ENCODE measurements at regions not wholly inside any gene's neighbourhood (a gene's known extent, or its start where the extent isn't known, plus 50 kb on each side); places are given as distances from the start of the nearest gene placed in this dataset.

DNA sequence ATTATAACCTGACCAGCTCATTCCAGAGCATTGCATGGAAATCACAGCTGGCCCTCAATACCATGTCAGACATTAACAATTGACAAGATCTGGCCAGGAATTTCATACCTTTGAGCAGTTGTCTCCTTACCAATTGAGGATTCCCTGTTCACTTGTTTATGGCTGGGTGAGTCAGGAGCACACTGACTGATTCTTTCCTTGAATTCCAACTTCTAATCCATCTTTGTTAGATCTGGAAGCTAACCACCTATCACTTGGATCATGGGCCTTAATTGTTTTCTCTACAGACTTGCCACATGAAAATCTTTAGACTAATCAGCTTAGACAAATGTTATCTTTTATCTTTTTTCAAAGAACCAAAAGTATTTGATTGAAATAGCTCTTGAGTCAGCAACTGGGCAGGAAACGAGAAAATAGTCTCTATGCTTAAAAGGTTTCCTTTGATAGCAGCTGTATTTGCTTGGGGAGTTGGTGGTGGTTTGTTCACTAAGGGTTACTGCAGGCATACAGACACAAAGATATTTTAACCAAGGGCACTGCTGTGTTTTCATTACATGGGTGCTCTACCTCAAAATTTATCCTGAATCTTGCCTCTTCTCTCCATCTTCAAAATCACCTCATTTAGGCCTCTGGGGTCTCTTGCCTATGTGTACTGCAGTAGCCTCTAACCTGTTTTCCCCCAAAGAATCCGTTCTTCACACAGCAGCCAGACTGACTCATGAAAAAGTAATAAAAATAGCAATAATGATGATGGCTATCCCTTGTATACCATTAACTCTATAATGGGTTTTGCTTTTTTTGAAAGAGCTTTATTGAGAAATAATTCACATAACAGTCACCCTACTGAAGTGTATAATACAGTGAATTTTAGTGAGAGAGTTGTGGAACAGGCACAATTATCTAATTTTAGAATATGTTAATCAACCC lies 197.0 kb upstream of the NMUR2 start:
- TF ChIP-seq CTCF (conservative IDR thresholded peaks at IDR 0.05; ENCODE audit: low read depth, low read length): no peak
- no peak for TF ChIP-seq EZH2 (IDR thresholded peaks at IDR 0.05; ENCODE audit: low read length, unreplicated experiment)
